SK-N-SH treated with all-trans-retinoic acid at 6 μM for 48 hours (cell line): ENCODE measurements at regions not wholly inside any gene's neighbourhood (a gene's known extent, or its start where the extent isn't known, plus 50 kb on each side); places are given as distances from the start of the nearest gene placed in this dataset.
A peak's percentile ranks its signal among the peaks of the same experiment; 100 is the strongest.

Experiments
- ATAC-seq: fragments of 200-7000 bp; cut with Tn5 transposase; 3 replicates; pipeline ENCODE4 v1.9.1; 2020; ENCODE audit warnings: mild to moderate bottlenecking, moderate library complexity
- BACH2 ChIP-seq: fragments of 250-450 bp; sonication (Bioruptor Pico); IDR thresholded peaks from 2 replicates; pipeline ENCODE4 v1.9.0; 2021; ENCODE audit warnings: mild to moderate bottlenecking, borderline replicate concordance
- CSDC2 ChIP-seq: fragments of 250-450 bp; sonication (Bioruptor Pico); IDR thresholded peaks from 2 replicates; pipeline ENCODE4 v1.5.0; 2020; ENCODE audit warnings: mild to moderate bottlenecking, moderate library complexity
- ESRRG ChIP-seq: fragments of 250-450 bp; sonication (Bioruptor Pico); IDR thresholded peaks from 2 replicates; pipeline ENCODE4 v1.6.1; 2021; ENCODE audit warnings: mild to moderate bottlenecking
- GLIS3 ChIP-seq: fragments of 250-450 bp; sonication (Bioruptor Pico); IDR thresholded peaks from 2 replicates; pipeline ENCODE4 v1.5.0; 2020; ENCODE audit warnings: mild to moderate bottlenecking, moderate library complexity
- OSR1 ChIP-seq: fragments of 250-450 bp; sonication (Bioruptor Pico); IDR thresholded peaks from 2 replicates; pipeline ENCODE4 v1.8.0; 2022; ENCODE audit warnings: moderate library complexity, mild to moderate bottlenecking, inconsistent platforms
- PATZ1 ChIP-seq: fragments of 250-450 bp; sonication (Bioruptor Pico); IDR thresholded peaks from 2 replicates; pipeline ENCODE4 v1.8.0; 2020; ENCODE audit warnings: mild to moderate bottlenecking, moderate library complexity, borderline replicate concordance
- PPARA ChIP-seq: fragments of 250-450 bp; sonication (Bioruptor Pico); IDR thresholded peaks from 2 replicates; pipeline ENCODE4 v1.5.0; 2020; ENCODE audit warnings: mild to moderate bottlenecking, borderline replicate concordance
- RARB ChIP-seq: fragments of 250-450 bp; sonication (Bioruptor Pico); IDR thresholded peaks from 2 replicates; pipeline ENCODE4 v1.8.0; 2021; ENCODE audit warnings: mild to moderate bottlenecking, moderate library complexity
- SNAI2 ChIP-seq: fragments of 250-450 bp; sonication (Bioruptor Pico); IDR thresholded peaks from 2 replicates; pipeline ENCODE4 v1.5.0; 2020; ENCODE audit warnings: mild to moderate bottlenecking, moderate library complexity
- TOX ChIP-seq: fragments of 250-450 bp; sonication (Bioruptor Pico); IDR thresholded peaks from 2 replicates; pipeline ENCODE4 v1.8.0; 2021; ENCODE audit warnings: mild to moderate bottlenecking, moderate library complexity, borderline replicate concordance
- TSHZ2 ChIP-seq: fragments of 250-450 bp; sonication (Bioruptor Pico); IDR thresholded peaks from 2 replicates; pipeline ENCODE4 v1.5.0; 2020; ENCODE audit warnings: mild to moderate bottlenecking, moderate library complexity
- ZC3H10 ChIP-seq: fragments of 250-450 bp; sonication (Bioruptor Pico); IDR thresholded peaks from 2 replicates; pipeline ENCODE4 v1.5.1; 2021; ENCODE audit warnings: mild to moderate bottlenecking, moderate library complexity
- ZFP3 ChIP-seq: fragments of 250-450 bp; sonication (Bioruptor Pico); IDR thresholded peaks from 2 replicates; pipeline ENCODE4 v1.5.0; 2020; ENCODE audit warnings: mild to moderate bottlenecking, moderate library complexity
- ZFP30 ChIP-seq: fragments of 450-650 bp; formaldehyde crosslinking; IDR thresholded peaks from 2 replicates; pipeline ENCODE4 v1.5.0; 2022; ENCODE audit warnings: mild to moderate bottlenecking, moderate library complexity
- ZNF565 ChIP-seq: fragments of 450-650 bp; formaldehyde crosslinking; conservative IDR thresholded peaks from 2 replicates; pipeline ENCODE4 v1.5.0; 2020; ENCODE audit warnings: low read depth, mild to moderate bottlenecking, moderate library complexity
- ZNF70 ChIP-seq: fragments of 450-650 bp; formaldehyde crosslinking; IDR thresholded peaks from 2 replicates; pipeline ENCODE4 v1.5.0; 2020; ENCODE audit warnings: mild to moderate bottlenecking, moderate library complexity
- ZNF8 ChIP-seq: fragments of 450-650 bp; formaldehyde crosslinking; IDR thresholded peaks from 2 replicates; pipeline ENCODE4 v1.5.0; 2020; ENCODE audit warnings: mild to moderate bottlenecking, moderate library complexity
- TF ChIP-seq, protein P1 (sequence below): fragments of 250-450 bp; sonication (Bioruptor Pico); IDR thresholded peaks from 2 replicates; pipeline ENCODE4 v1.8.0; 2021; ENCODE audit warnings: low read depth, mild to moderate bottlenecking, moderate library complexity, borderline replicate concordance
- TF ChIP-seq, protein P2 (sequence below): fragments of 250-450 bp; sonication (Bioruptor Pico); IDR thresholded peaks from 2 replicates; pipeline ENCODE4 v1.5.1; 2021; ENCODE audit warnings: mild to moderate bottlenecking, moderate library complexity
- TF ChIP-seq, protein P3 (sequence below): fragments of 250-450 bp; sonication (Bioruptor Pico); IDR thresholded peaks from 2 replicates; pipeline ENCODE4 v1.5.1; 2020; ENCODE audit warnings: low read depth, mild to moderate bottlenecking, moderate library complexity

DNA sequence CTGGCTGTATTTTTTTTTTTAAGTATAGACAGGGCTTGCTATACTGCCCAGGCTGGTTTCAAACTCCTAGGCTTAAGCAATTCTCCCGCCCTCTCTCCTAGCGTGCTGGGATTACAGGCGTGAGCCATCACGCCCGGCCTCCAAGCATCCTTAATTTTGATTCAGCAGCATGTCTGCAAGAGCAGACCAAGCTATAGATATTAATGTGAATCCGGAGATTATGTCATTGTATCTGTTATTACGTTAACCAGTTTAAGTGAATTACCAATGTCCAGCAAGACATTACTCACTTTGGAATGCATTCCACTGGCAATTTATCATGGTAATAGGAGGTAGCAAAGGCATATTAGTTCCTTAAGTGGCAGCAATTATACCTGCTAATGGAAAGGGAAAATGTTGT lies 179.7 kb downstream of the CHRM3 start (continued):
- TF ChIP-seq ZFP30 (CRISPR knock-in tag) (no peak), GLIS3 (CRISPR knock-in tag) (peak; percentile 98), ZC3H10 (CRISPR knock-in tag) (peak; percentile 100), PPARA (no peak), SNAI2 (no peak)
- TF ChIP-seq, protein P1, sequence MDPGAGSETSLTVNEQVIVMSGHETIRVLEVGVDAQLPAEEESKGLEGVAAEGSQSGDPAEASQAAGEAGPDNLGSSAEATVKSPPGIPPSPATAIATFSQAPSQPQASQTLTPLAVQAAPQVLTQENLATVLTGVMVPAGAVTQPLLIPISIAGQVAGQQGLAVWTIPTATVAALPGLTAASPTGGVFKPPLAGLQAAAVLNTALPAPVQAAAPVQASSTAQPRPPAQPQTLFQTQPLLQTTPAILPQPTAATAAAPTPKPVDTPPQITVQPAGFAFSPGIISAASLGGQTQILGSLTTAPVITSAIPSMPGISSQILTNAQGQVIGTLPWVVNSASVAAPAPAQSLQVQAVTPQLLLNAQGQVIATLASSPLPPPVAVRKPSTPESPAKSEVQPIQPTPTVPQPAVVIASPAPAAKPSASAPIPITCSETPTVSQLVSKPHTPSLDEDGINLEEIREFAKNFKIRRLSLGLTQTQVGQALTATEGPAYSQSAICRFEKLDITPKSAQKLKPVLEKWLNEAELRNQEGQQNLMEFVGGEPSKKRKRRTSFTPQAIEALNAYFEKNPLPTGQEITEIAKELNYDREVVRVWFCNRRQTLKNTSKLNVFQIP (CRISPR knock-in tag): peak; percentile 99
- TF ChIP-seq, protein P2, sequence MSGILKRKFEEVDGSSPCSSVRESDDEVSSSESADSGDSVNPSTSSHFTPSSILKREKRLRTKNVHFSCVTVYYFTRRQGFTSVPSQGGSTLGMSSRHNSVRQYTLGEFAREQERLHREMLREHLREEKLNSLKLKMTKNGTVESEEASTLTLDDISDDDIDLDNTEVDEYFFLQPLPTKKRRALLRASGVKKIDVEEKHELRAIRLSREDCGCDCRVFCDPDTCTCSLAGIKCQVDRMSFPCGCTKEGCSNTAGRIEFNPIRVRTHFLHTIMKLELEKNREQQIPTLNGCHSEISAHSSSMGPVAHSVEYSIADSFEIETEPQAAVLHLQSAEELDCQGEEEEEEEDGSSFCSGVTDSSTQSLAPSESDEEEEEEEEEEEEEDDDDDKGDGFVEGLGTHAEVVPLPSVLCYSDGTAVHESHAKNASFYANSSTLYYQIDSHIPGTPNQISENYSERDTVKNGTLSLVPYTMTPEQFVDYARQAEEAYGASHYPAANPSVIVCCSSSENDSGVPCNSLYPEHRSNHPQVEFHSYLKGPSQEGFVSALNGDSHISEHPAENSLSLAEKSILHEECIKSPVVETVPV: peak; percentile 99; the same call in 1 of the 2 replicates
- TF ChIP-seq, all 23 proteins: peak for 17

DNA sequence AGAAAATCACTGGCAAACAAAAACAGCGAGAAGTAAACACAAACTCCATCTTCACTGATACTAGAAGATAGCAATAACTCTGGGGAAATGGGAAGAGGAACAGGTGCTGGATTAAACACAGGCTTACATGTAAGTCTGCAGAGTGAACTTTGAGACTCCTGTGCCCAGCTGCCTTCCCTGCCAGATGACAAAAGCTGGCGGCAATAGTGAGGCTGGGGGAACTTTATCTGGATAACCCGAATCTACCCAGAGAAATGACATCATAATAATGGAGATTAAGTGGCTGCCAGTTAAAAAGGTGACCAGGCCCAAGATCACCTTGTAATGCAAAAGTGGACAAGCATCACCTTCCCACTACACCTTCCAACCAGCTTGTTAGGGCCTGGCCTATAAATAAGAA lies 184.5 kb downstream of the CHRM3 start:
- TF ChIP-seq TOX (no peak), ZFP3 (CRISPR knock-in tag) (no peak), ZC3H10 (CRISPR knock-in tag) (no peak), GLIS3 (CRISPR knock-in tag) (no peak), BACH2 (CRISPR knock-in tag) (no peak), ZNF565 (CRISPR knock-in tag) (no peak), ZFP30 (CRISPR knock-in tag) (no peak), ZNF8 (no peak), ESRRG (CRISPR knock-in tag) (no peak), OSR1 (no peak), TSHZ2 (CRISPR knock-in tag) (no peak), RARB (no peak), PPARA (no peak), SNAI2 (no peak)
- TF ChIP-seq, protein P2: no peak
- TF ChIP-seq, protein P3, sequence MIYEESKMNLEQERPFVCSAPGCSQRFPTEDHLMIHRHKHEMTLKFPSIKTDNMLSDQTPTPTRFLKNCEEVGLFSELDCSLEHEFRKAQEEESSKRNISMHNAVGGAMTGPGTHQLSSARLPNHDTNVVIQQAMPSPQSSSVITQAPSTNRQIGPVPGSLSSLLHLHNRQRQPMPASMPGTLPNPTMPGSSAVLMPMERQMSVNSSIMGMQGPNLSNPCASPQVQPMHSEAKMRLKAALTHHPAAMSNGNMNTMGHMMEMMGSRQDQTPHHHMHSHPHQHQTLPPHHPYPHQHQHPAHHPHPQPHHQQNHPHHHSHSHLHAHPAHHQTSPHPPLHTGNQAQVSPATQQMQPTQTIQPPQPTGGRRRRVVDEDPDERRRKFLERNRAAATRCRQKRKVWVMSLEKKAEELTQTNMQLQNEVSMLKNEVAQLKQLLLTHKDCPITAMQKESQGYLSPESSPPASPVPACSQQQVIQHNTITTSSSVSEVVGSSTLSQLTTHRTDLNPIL (CRISPR knock-in tag): no peak
- TF ChIP-seq, protein P1 (CRISPR knock-in tag): no peak
- TF ChIP-seq, all 23 proteins: peak for 0
- ATAC-seq: no peak

DNA sequence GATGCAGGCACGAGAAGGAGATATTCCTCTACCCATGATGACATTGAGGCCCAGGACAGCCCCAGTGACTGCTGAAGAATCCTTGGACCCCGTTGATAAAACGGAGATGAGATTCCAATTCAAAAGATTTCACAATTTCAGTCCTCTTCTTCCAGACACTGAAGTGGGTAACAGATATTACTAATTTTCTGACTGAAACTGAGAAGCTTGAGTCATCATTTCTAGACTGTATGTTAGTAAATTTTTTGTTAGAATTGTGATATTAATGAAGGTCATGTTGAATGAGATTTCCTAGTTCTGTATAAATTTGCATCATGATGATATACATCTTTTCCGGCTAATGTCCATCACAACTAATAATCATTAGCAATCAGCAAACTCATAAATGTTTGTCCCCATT lies 185.8 kb downstream of the CHRM3 start:
- TF ChIP-seq ZNF70 (CRISPR knock-in tag): no peak
- TF ChIP-seq PATZ1 (CRISPR knock-in tag): no peak
- no peak for TF ChIP-seq ESRRG (CRISPR knock-in tag)
- no peak for TF ChIP-seq TSHZ2 (CRISPR knock-in tag)
- TF ChIP-seq, protein P2: no peak
- TF ChIP-seq CSDC2 (CRISPR knock-in tag): no peak
- TF ChIP-seq ZFP3 (CRISPR knock-in tag): no peak
- TF ChIP-seq ZFP30 (CRISPR knock-in tag): no peak
- ATAC-seq: no peak
